Progenitor cell of endocrine pancreas (in vitro differentiated cells): ENCODE measurements at regions not wholly inside any gene's neighbourhood (a gene's known extent, or its start where the extent isn't known, plus 50 kb on each side); places are given as distances from the start of the nearest gene placed in this dataset.

ENCODE experiments used
- DNase-seq: peaks from one replicate; pipeline ENCODE4 v3.0.0; 2021; ENCODE audit warnings: low spot score; ENCODE audit not compliant: unreplicated experiment
- H3K27ac Mint-ChIP-seq: 2 replicates; pipeline ENCODE4 v1.8.0; 2021; ENCODE audit warnings: mild to moderate bottlenecking, moderate library complexity, mixed read lengths
- H3K27me3 Mint-ChIP-seq: 2 replicates; pipeline ENCODE4 v1.8.0; 2021; ENCODE audit warnings: mixed read lengths
- H3K36me3 Mint-ChIP-seq: 2 replicates; pipeline ENCODE4 v1.8.0; 2022; ENCODE audit warnings: mixed read lengths; ENCODE audit not compliant: insufficient read depth
- H3K4me1 Mint-ChIP-seq: 2 replicates; pipeline ENCODE4 v1.8.0; 2021; ENCODE audit warnings: low read depth, mixed read lengths
- H3K4me3 Mint-ChIP-seq: 2 replicates; pipeline ENCODE4 v1.8.0; 2021; ENCODE audit warnings: low read depth, mild to moderate bottlenecking, moderate library complexity, mixed read lengths
- H3K9me3 Mint-ChIP-seq: 2 replicates; pipeline ENCODE4 v1.8.0; 2021; ENCODE audit warnings: low read depth, mixed read lengths
- TF ChIP-seq, protein P1 (sequence below): fragments of 200-600 bp; sonication (generic); IDR thresholded peaks from one replicate; pipeline ENCODE4 v1.5.0; 2021; ENCODE audit warnings: antibody characterized with exemption, mild to moderate bottlenecking; ENCODE audit not compliant: unreplicated experiment

DNA sequence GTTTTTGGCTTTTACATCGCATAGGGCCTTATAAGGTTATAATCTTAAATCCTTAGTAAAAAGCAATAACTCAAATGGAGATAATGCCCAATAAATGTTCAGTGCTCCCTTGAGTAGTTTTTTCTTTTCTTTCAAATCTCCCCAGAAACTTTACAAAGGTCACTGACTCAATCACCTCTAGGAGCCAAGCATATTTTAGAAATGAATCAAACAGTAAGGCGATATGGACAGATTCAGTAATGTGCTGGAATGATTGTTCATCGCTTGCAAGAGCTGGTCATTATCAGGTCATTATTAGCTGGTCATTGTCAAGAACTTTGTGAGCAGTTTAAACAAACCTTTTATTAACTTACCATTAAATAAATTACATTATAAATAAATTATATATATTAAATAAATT is 130.4 kb upstream of the SLIT3 start:
- Mint-ChIP-seq H3K4me1 (no peaks in the 10 kb centered on the region), H3K9me3 (no peaks in the 10 kb centered on the region), H3K27ac (peak overlapping the region; percentile 71), H3K4me3 (no peak overlapping the region), H3K27me3 (no peaks in the 10 kb centered on the region), H3K36me3 (no peaks in the 10 kb centered on the region)
- no peak for DNase-seq
- TF ChIP-seq, protein P1, sequence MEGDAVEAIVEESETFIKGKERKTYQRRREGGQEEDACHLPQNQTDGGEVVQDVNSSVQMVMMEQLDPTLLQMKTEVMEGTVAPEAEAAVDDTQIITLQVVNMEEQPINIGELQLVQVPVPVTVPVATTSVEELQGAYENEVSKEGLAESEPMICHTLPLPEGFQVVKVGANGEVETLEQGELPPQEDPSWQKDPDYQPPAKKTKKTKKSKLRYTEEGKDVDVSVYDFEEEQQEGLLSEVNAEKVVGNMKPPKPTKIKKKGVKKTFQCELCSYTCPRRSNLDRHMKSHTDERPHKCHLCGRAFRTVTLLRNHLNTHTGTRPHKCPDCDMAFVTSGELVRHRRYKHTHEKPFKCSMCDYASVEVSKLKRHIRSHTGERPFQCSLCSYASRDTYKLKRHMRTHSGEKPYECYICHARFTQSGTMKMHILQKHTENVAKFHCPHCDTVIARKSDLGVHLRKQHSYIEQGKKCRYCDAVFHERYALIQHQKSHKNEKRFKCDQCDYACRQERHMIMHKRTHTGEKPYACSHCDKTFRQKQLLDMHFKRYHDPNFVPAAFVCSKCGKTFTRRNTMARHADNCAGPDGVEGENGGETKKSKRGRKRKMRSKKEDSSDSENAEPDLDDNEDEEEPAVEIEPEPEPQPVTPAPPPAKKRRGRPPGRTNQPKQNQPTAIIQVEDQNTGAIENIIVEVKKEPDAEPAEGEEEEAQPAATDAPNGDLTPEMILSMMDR: no peak

DNA sequence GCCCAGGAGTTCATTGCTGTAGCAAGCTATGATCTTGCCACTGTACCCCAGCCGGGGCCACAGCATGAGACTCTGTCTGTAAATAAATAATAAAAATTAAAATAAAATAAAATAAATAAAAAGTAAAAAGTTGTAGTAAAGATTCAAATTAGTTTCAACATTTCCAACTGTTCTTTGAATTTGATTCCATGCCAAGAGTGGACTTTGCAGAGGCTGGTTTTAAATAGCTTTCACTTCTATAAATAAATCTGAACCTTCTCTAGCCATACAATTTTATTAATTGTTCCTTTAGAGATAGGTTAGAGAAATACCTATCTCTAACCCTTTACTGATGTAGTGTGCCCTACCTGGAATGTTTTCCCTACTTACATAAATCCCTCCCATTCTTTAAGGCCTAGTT is 129.7 kb upstream of the SLIT3 start:
- TF ChIP-seq, protein P1: no peak
- no peaks in the 10 kb centered on the region for H3K4me1 Mint-ChIP-seq
- no peaks in the 10 kb centered on the region for H3K9me3 Mint-ChIP-seq
- no peak for DNase-seq
- no peak overlapping the region for H3K4me3 Mint-ChIP-seq
- peak overlapping the region; percentile 71 for H3K27ac Mint-ChIP-seq
- H3K36me3 Mint-ChIP-seq: no peaks in the 10 kb centered on the region
- H3K27me3 Mint-ChIP-seq: no peaks in the 10 kb centered on the region

DNA sequence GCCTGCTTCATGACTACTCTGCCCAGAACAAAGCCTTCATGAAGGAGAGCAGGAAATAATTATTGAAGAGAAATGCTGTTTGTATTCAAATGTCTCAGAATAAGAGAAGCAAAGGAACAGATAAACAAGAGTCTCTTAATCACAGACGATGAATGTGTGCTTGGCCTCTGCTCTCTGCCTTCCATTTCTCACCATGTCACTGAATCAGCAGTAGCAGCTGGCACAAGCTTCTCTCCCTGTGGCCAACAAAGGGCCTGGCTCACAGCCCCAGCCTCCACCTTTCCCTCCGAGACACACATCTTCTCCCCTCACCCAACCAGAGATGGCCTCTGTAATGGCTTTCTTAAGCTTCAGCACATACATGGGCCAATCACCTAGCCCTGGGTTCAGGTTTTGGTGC is 128.1 kb upstream of the SLIT3 start:
- no peaks in the 10 kb centered on the region for H3K36me3 Mint-ChIP-seq

DNA sequence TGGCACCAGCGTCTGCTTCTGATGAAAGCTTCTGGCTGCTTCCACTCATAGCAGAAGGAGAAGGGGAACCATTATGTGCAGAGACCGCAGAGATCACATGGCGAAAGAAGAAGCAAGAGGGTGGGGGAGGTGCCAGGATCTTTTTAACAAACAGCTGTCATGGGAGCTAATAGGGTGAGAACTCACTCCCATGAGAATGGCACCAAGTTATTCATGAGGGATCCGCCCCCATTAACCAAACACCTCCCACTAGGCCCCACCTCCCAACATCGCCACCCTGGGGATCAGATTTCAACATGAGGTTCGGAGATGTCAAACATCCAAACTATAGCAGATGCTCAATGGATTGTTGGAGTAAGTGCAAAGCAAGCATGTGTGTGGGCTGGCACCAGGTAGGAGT is 125.8 kb upstream of the SLIT3 start:
- TF ChIP-seq, protein P1: no peak
- H3K36me3 Mint-ChIP-seq: no peaks in the 10 kb centered on the region
- H3K27me3 Mint-ChIP-seq: no peaks in the 10 kb centered on the region
- H3K4me3 Mint-ChIP-seq: no peak overlapping the region
- peaks cover 27% of the 10 kb centered on the region for H3K4me1 Mint-ChIP-seq
- H3K9me3 Mint-ChIP-seq: no peaks in the 10 kb centered on the region
- no peak overlapping the region for H3K27ac Mint-ChIP-seq
- DNase-seq: no peak

More for the DNA sequence above, 128.1 kb upstream of the SLIT3 start:
- no peaks in the 10 kb centered on the region for H3K9me3 Mint-ChIP-seq
- H3K27ac Mint-ChIP-seq: no peak overlapping the region
- peaks cover 7% of the 10 kb centered on the region for H3K4me1 Mint-ChIP-seq
- no peak overlapping the region for H3K4me3 Mint-ChIP-seq
- no peaks in the 10 kb centered on the region for H3K27me3 Mint-ChIP-seq
- TF ChIP-seq, protein P1: no peak
- DNase-seq: no peak

DNA sequence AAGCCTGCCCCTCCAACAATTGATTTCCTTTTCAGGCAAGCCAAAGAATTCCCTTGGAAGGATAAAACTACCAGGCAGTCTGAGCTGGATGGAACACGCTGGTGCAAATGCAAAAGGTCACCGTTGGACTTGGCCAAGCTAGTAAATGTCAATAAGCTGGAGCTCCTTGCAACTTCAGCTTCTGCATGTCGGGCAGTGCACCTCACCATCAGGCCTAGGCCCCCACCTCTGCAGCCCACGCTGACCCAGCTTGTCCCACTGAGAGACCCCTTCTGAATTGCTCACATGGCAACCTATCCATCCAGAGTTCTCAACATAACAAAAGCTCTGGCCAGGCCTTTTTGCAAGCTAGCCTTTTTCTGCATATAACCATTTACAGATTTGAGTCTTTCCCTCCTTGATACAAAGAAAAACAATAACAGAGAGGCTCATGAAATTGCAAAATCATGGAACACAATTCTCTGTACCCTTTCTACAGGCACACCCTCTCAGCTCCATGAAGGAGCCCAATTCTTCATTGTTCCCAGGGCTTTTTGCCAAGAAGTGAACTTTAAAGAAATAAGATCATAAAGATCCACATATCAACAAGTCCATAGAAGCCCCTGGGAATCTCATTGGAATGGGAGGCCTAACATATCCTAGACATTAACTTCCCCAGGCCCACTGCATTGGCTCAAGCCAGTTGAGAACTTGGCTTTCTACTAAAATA is 123.9 kb upstream of the SLIT3 start:
- no peak overlapping the region for H3K27ac Mint-ChIP-seq

More for the DNA sequence above, 123.9 kb upstream of the SLIT3 start:
- Mint-ChIP-seq H3K9me3 (no peaks in the 10 kb centered on the region), H3K27me3 (no peaks in the 10 kb centered on the region), H3K4me1 (peaks cover 33% of the 10 kb centered on the region), H3K36me3 (no peaks in the 10 kb centered on the region), H3K4me3 (no peak overlapping the region)
- TF ChIP-seq, protein P1: no peak
- no peak for DNase-seq
